ENCODE measurements at regions not wholly inside any gene's neighbourhood (a gene's known extent, or its start where the extent isn't known, plus 50 kb on each side); places are given as distances from the start of the nearest gene placed in this dataset.

DNA sequence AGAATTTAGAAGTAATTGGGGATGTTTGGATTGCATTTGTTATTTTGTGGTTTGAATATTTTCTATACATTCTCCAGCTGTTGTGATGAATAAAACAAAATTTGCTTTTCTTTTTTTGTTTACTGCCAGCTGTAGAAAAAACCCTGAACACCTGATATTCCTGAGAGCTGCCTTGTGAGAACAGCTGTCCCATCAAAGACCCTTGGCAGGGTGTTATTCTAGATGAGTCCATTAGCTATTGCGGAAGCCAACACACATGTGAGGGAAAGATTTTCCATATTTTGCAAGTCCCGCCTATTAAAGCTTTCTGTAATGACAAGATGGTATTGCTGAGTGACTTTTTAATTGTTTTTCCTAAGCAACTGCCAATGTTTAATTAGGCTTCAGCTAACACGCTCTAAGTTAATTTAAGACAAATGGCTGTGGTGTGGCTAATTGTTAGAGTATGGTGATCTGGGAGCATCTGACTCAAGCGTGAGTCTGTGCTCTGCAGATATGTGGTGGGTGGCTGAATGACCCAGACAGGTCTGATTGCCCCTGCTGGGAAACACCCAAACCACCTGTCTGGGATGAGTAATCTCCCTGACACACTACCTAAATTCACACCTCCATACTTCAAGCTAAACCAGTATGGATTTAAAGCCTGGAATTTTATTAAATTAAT is 86.5 kb upstream of the PRLR start:
- no peak for DNase-seq
- H3K36me3 ChIP-seq (ENCODE audit: control insufficient read depth, insufficient read depth, low read length): no peaks in the 10 kb centered on the region

DNA sequence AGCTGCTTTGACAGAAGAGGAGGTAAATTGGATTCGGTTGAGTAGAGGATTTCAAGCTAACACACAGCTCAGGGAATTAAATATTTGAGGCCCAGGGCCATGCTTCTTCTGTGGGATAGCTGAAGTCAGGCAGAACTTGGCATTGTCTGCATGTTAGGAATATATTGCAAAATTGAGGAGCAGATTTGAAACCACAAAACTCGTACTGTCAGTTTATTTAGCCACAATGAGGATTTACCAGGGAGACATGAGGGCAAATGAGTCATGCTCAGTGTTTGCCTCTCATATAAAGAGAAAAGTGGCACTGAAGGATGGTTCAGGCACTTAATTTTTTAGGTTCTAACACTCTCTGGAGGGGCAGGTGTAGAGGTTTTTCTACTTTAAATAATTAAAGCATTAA is 83.0 kb upstream of the PRLR start:
- Histone ChIP-seq H3K4me1 (ENCODE audit: control insufficient read depth, insufficient read depth, low read length, poor library complexity, severe bottlenecking) (no peaks in the 10 kb centered on the region), H3K9me3 (ENCODE audit: control insufficient read depth, low read length) (no peaks in the 10 kb centered on the region), H3K36me3 (ENCODE audit: control insufficient read depth, insufficient read depth, low read length) (no peaks in the 10 kb centered on the region), H3K4me3 (ENCODE audit: insufficient read depth, low read depth, low read length, poor library complexity, severe bottlenecking) (no peak overlapping the region), H3K27me3 (replicated peaks; ENCODE audit: control insufficient read depth, insufficient read depth, low read length, poor library complexity, severe bottlenecking) (no peaks in the 10 kb centered on the region), H3K27ac (ENCODE audit: insufficient read depth, low read length, poor library complexity, severe bottlenecking) (no peak overlapping the region)
- DNase-seq: no peak

More for the DNA sequence above, 86.5 kb upstream of the PRLR start:
- Histone ChIP-seq H3K4me3 (ENCODE audit: insufficient read depth, low read depth, low read length, poor library complexity, severe bottlenecking) (no peak overlapping the region), H3K27me3 (replicated peaks; ENCODE audit: control insufficient read depth, insufficient read depth, low read length, poor library complexity, severe bottlenecking) (no peaks in the 10 kb centered on the region), H3K27ac (ENCODE audit: insufficient read depth, low read length, poor library complexity, severe bottlenecking) (no peak overlapping the region), H3K4me1 (ENCODE audit: control insufficient read depth, insufficient read depth, low read length, poor library complexity, severe bottlenecking) (no peaks in the 10 kb centered on the region), H3K9me3 (ENCODE audit: control insufficient read depth, low read length) (no peaks in the 10 kb centered on the region)

DNA sequence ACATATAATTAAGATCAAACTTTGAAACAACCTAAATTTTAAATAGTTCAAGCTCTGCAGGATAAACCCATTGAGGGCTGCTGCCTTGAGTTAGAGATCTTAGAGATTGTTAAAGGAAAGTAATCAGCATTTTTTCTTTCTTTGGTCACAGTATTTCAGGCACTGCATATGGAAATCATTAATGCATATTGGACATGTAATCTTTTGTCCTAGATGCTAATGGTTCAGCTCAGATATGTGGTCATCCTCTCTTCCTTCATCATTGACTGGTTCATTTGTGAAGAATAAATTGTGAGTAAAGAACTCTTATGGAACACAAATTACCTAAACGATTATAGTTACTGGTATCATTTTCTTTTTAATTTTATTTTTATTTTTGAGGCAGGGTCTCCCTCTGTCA is 82.0 kb upstream of the PRLR start:
- no peaks in the 10 kb centered on the region for H3K9me3 ChIP-seq (ENCODE audit: control insufficient read depth, low read length)
- H3K36me3 ChIP-seq (ENCODE audit: control insufficient read depth, insufficient read depth, low read length): no peaks in the 10 kb centered on the region
- H3K27me3 ChIP-seq (replicated peaks; ENCODE audit: control insufficient read depth, insufficient read depth, low read length, poor library complexity, severe bottlenecking): no peaks in the 10 kb centered on the region
- H3K4me3 ChIP-seq (ENCODE audit: insufficient read depth, low read depth, low read length, poor library complexity, severe bottlenecking): no peak overlapping the region
- DNase-seq: no peak
- no peak overlapping the region for H3K27ac ChIP-seq (ENCODE audit: insufficient read depth, low read length, poor library complexity, severe bottlenecking)
- no peaks in the 10 kb centered on the region for H3K4me1 ChIP-seq (ENCODE audit: control insufficient read depth, insufficient read depth, low read length, poor library complexity, severe bottlenecking)

DNA sequence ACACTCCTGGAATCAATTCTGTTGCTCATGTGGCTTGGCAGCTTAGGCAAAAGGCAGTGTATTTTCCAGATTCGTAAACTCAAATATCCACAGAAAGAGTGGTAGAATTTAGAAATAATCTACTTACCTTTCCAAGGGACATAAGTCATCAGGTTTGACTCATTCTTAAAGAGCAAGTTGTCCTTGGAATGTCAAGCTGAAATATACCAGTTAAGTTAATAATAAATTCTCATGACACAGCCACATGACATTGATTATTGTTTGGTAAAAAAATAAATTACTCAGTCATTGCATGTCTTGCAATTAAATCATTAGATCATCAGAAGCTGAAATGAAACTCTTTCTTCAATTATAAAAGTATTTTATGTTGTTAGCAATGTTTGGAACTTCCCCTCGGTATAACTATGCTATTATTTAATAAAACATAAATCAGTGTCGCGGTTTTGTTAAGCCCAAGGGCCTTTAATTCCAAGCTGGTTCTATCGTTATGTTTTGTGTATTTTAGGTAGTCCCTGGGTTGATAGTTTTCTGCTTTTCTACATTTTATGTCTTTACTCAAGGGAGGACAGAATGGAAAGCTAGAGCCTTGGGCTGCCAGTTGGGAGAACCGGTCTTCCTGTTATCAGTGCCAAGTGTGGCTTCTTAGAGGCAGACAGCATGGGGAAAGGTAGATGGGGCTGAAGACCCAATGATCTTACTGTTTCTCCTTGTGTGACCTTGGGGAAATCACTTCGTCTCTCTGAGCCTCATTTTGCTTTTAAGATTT is 79.3 kb upstream of the PRLR start:
- no peaks in the 10 kb centered on the region for H3K27me3 ChIP-seq (replicated peaks; ENCODE audit: control insufficient read depth, insufficient read depth, low read length, poor library complexity, severe bottlenecking)
- no peaks in the 10 kb centered on the region for H3K9me3 ChIP-seq (ENCODE audit: control insufficient read depth, low read length)
- H3K4me1 ChIP-seq (ENCODE audit: control insufficient read depth, insufficient read depth, low read length, poor library complexity, severe bottlenecking): no peaks in the 10 kb centered on the region
- DNase-seq: no peak
- no peak overlapping the region for H3K4me3 ChIP-seq (ENCODE audit: insufficient read depth, low read depth, low read length, poor library complexity, severe bottlenecking)
- H3K36me3 ChIP-seq (ENCODE audit: control insufficient read depth, insufficient read depth, low read length): no peaks in the 10 kb centered on the region
- no peak overlapping the region for H3K27ac ChIP-seq (ENCODE audit: insufficient read depth, low read length, poor library complexity, severe bottlenecking)

DNA sequence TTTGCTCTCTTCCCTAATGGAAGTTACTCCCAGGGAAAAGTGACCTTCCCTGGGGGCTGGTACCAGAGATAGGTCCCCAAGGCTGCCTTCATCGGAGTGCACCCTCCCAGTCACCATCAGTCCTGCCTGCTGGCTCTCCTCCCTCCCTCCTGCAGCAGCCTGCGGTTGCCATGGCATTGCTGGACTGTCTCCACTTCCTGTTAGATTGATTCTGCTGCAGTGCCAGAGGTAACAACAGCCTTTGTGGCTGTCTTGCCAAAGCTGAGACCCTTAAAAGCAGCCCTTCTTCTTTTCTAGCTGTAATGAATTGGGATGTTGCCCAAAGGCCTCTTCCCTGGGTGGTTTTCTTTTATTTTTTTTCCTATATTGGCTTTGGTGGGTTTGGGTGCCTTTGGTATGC is 78.1 kb upstream of the PRLR start:
- H3K27me3 ChIP-seq (replicated peaks; ENCODE audit: control insufficient read depth, insufficient read depth, low read length, poor library complexity, severe bottlenecking): no peaks in the 10 kb centered on the region
- H3K4me1 ChIP-seq (ENCODE audit: control insufficient read depth, insufficient read depth, low read length, poor library complexity, severe bottlenecking): no peaks in the 10 kb centered on the region
- no peak overlapping the region for H3K27ac ChIP-seq (ENCODE audit: insufficient read depth, low read length, poor library complexity, severe bottlenecking)
- H3K36me3 ChIP-seq (ENCODE audit: control insufficient read depth, insufficient read depth, low read length): no peaks in the 10 kb centered on the region
- no peak for DNase-seq
- no peak overlapping the region for H3K4me3 ChIP-seq (ENCODE audit: insufficient read depth, low read depth, low read length, poor library complexity, severe bottlenecking)
- H3K9me3 ChIP-seq (ENCODE audit: control insufficient read depth, low read length): no peaks in the 10 kb centered on the region

DNA sequence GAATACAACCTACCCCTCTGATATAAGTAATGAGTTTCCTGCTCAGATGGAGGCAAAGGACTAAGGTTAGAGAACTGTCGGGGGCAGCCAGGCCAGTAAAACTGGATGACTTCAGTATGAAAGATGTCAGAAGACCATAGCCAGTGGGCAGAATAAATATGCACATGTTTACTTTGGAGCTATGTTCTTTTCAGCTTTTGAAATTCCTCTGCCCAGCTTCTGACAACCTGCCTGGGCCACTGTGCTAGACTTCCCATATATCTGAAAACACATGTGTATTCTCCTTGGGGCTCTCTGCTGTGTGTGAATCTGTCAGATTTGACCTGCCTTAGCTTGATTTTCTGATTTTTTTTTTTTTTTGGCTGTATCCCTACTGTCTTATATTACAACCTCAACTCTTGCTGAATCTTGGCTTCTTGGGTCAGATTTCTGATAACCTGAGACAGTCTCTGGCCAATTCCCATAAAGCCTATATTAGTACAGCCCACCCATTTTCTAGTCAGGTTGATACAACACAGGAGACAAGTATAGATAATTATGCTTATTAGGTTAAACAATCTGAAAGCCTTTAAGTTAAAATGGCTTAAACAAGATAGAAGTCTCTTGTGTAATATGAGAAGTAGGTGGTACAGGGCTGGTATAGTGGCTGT is 76.6 kb upstream of the PRLR start:
- Histone ChIP-seq H3K4me3 (ENCODE audit: insufficient read depth, low read depth, low read length, poor library complexity, severe bottlenecking) (no peak overlapping the region), H3K27me3 (replicated peaks; ENCODE audit: control insufficient read depth, insufficient read depth, low read length, poor library complexity, severe bottlenecking) (no peaks in the 10 kb centered on the region), H3K9me3 (ENCODE audit: control insufficient read depth, low read length) (no peaks in the 10 kb centered on the region), H3K36me3 (ENCODE audit: control insufficient read depth, insufficient read depth, low read length) (no peaks in the 10 kb centered on the region), H3K4me1 (ENCODE audit: control insufficient read depth, insufficient read depth, low read length, poor library complexity, severe bottlenecking) (no peaks in the 10 kb centered on the region), H3K27ac (ENCODE audit: insufficient read depth, low read length, poor library complexity, severe bottlenecking) (no peak overlapping the region)
- no peak for DNase-seq

DNA sequence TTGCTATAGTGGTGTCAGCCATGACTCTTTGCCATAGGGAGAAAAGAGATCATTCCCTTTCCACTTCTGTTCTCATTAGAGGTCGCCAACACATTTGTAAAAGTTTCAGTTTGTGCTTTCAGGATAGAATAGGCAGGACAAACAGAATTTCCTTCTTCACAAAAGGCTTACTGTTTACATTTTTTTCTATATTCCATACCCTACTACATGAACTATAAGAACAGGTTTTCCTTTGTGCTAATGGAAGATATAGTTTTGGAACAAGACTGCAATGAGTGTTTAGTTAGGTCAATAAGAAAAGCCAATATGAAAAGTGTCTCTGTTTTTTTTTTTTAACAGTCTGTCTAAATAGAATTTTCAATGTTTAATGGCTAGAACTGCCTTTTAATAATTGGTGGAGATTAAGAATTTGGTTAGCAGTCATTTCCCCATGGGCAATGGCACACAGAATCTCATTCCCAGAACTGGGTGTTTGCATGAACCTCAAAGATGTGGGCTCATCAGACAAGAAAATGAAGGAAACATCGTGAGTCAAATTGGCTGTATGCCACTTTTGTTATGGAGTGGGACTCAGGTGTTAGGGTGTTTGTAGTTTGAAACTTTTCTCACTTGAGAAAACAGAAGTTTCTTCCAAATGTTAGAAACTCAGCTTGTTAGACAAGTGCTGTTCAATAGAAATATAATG is 75.2 kb upstream of the PRLR start:
- Histone ChIP-seq H3K9me3 (ENCODE audit: control insufficient read depth, low read length) (no peaks in the 10 kb centered on the region), H3K27me3 (replicated peaks; ENCODE audit: control insufficient read depth, insufficient read depth, low read length, poor library complexity, severe bottlenecking) (no peaks in the 10 kb centered on the region), H3K4me1 (ENCODE audit: control insufficient read depth, insufficient read depth, low read length, poor library complexity, severe bottlenecking) (no peaks in the 10 kb centered on the region), H3K4me3 (ENCODE audit: insufficient read depth, low read depth, low read length, poor library complexity, severe bottlenecking) (no peak overlapping the region), H3K36me3 (ENCODE audit: control insufficient read depth, insufficient read depth, low read length) (no peaks in the 10 kb centered on the region), H3K27ac (ENCODE audit: insufficient read depth, low read length, poor library complexity, severe bottlenecking) (no peak overlapping the region)
- no peak for DNase-seq

DNA sequence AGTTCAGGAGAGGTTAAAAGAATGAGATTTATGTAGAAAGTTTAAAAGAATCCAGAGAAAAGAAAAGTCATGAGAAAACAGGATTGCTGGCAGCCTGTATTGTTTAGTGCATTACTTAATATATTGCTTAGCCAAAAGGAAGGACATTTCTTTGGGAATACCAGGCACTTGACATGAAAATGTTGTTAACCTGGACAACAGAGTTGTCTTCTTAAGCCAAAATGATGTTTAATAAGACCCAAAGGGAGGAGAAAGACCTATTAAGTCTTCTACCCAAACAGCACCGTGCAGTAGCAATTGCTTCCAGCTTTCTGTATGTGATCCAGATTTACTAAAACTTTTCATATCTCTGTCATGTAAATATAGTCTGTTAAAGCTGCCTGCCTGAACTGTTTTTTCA is 74.0 kb upstream of the PRLR start:
- H3K27me3 ChIP-seq (replicated peaks; ENCODE audit: control insufficient read depth, insufficient read depth, low read length, poor library complexity, severe bottlenecking): no peaks in the 10 kb centered on the region
- no peaks in the 10 kb centered on the region for H3K36me3 ChIP-seq (ENCODE audit: control insufficient read depth, insufficient read depth, low read length)
- no peak overlapping the region for H3K27ac ChIP-seq (ENCODE audit: insufficient read depth, low read length, poor library complexity, severe bottlenecking)
- no peak for DNase-seq
- no peaks in the 10 kb centered on the region for H3K9me3 ChIP-seq (ENCODE audit: control insufficient read depth, low read length)
- no peaks in the 10 kb centered on the region for H3K4me1 ChIP-seq (ENCODE audit: control insufficient read depth, insufficient read depth, low read length, poor library complexity, severe bottlenecking)
- no peak overlapping the region for H3K4me3 ChIP-seq (ENCODE audit: insufficient read depth, low read depth, low read length, poor library complexity, severe bottlenecking)

DNA sequence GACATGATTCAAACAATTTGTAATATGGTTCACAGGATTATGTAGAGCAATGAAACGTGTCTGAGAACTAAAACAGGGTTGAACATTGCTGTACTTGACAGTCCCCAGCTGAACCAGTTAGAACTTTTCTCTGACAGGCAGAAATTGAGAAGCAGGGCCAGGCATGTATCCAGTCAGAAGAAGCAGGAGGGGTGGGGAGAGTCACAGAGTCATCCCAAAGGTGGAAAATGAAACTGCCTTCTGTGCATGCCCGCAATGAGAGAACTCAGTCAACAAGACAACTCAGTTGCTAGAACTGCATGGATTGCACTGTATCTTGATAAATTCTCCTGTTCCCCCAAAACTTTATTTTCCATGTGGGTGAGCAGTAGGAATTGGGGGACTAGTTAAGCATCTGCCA is 72.9 kb upstream of the PRLR start:
- Histone ChIP-seq H3K27ac (ENCODE audit: insufficient read depth, low read length, poor library complexity, severe bottlenecking) (no peak overlapping the region), H3K4me1 (ENCODE audit: control insufficient read depth, insufficient read depth, low read length, poor library complexity, severe bottlenecking) (no peaks in the 10 kb centered on the region), H3K27me3 (replicated peaks; ENCODE audit: control insufficient read depth, insufficient read depth, low read length, poor library complexity, severe bottlenecking) (no peaks in the 10 kb centered on the region), H3K9me3 (ENCODE audit: control insufficient read depth, low read length) (no peaks in the 10 kb centered on the region), H3K4me3 (ENCODE audit: insufficient read depth, low read depth, low read length, poor library complexity, severe bottlenecking) (no peak overlapping the region), H3K36me3 (ENCODE audit: control insufficient read depth, insufficient read depth, low read length) (no peaks in the 10 kb centered on the region)
- DNase-seq: no peak

DNA sequence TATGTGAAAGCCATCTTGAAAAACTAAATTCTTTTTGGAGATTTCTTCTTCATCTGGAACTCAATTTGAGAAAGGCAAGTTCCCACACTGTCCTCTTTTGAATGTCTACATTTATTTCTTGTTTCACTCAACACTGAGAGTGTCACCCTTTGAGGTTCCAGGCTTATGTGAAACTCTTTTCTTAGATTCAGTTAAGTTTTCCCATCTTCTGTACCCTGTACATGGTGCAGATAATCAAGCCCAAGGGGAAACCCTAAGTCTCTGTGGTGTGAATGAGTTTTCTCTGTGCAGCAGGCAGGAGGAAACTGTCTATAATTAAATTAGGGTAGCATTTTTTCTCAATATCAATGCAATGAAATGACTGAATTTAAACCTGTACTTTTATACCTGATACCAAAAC is 72.3 kb upstream of the PRLR start:
- H3K27me3 ChIP-seq (replicated peaks; ENCODE audit: control insufficient read depth, insufficient read depth, low read length, poor library complexity, severe bottlenecking): no peaks in the 10 kb centered on the region
- no peak overlapping the region for H3K27ac ChIP-seq (ENCODE audit: insufficient read depth, low read length, poor library complexity, severe bottlenecking)
- DNase-seq: no peak
- H3K36me3 ChIP-seq (ENCODE audit: control insufficient read depth, insufficient read depth, low read length): no peaks in the 10 kb centered on the region
- no peaks in the 10 kb centered on the region for H3K4me1 ChIP-seq (ENCODE audit: control insufficient read depth, insufficient read depth, low read length, poor library complexity, severe bottlenecking)
- H3K9me3 ChIP-seq (ENCODE audit: control insufficient read depth, low read length): no peaks in the 10 kb centered on the region
- H3K4me3 ChIP-seq (ENCODE audit: insufficient read depth, low read depth, low read length, poor library complexity, severe bottlenecking): no peak overlapping the region
